CD14-positive monocyte (primary cell): ENCODE measurements at regions not wholly inside any gene's neighbourhood (a gene's known extent, or its start where the extent isn't known, plus 50 kb on each side); places are given as distances from the start of the nearest gene placed in this dataset.
"Not testable (repeated sequence)": the region's sequence is repeated elsewhere in the genome, so short reads cannot be mapped to it uniquely, and the experiment has no call there.

Experiments
- DNase-seq, 3 donors: peaks; one replicate each; pipeline ENCODE4 v3.0.0-alpha.2; 2011 to 2022
- H2AFZ ChIP-seq: 2 replicates; pipeline ENCODE4 v1.6.0; 2012; ENCODE audit warnings: mild to moderate bottlenecking, low read depth, low read length, inconsistent platforms; ENCODE audit not compliant: insufficient read depth, poor library complexity, severe bottlenecking
- H3K27ac ChIP-seq, 2 donors: 1 replicate in 1 of 2; 2 replicates in 1 of 2; pipeline ENCODE4 v1.5.1; 2012 to 2013; ENCODE audit warnings: low read length in 2 of 2, control low read depth in 1 of 2, inconsistent platforms in 1 of 2, low read depth in 1 of 2, mild to moderate bottlenecking in 1 of 2
- H3K27me3 ChIP-seq, 2 donors: one replicate each; pipeline versions ENCODE4 v1.6.0 to v1.6.1; 2011 to 2013; ENCODE audit warnings: low read length in 2 of 2; ENCODE audit not compliant: control insufficient read depth in 2 of 2, insufficient read depth in 2 of 2
- H3K36me3 ChIP-seq, 2 donors: replicated peaks in 1 of 2; 1 replicate in 1 of 2; 2 replicates in 1 of 2; pipeline versions ENCODE4 v1.5.1 to v1.6.1; 2012 to 2013; ENCODE audit warnings: low read length in 2 of 2, control low read depth in 1 of 2, inconsistent platforms in 1 of 2, mild to moderate bottlenecking in 1 of 2; ENCODE audit not compliant: insufficient read depth in 2 of 2, control insufficient read depth in 1 of 2
- H3K4me1 ChIP-seq, 2 donors: 1 replicate in 1 of 2; 2 replicates in 1 of 2; pipeline versions ENCODE4 v1.5.1 to v1.6.1; 2012 to 2013; ENCODE audit warnings: low read length in 2 of 2, control low read depth in 1 of 2, inconsistent platforms in 1 of 2, mild to moderate bottlenecking in 1 of 2, moderate library complexity in 1 of 2; ENCODE audit not compliant: insufficient read depth in 2 of 2, control insufficient read depth in 1 of 2
- H3K4me2 ChIP-seq: replicated peaks from 2 replicates; pipeline ENCODE3; 2012; ENCODE audit warnings: low read length, moderate library complexity, mild to moderate bottlenecking; ENCODE audit not compliant: poor library complexity, severe bottlenecking; ENCODE audit errors: extremely low read depth
- H3K4me3 ChIP-seq, 3 experiments: fragments of 200-600 bp in 1 of 3; sonication (generic) in 1 of 3; replicated peaks in 1 of 3; 1 replicate in 2 of 3; 2 replicates in 1 of 3; pipeline ENCODE4 v1.5.1; 2011 to 2013; ENCODE audit warnings: low read length in 3 of 3, mild to moderate bottlenecking in 3 of 3, control low read depth in 2 of 3, low read depth in 2 of 3, inconsistent platforms in 1 of 3, moderate library complexity in 1 of 3
- H3K79me2 ChIP-seq: 2 replicates; pipeline ENCODE4 v1.6.0; 2012; ENCODE audit warnings: mild to moderate bottlenecking, control low read depth, inconsistent platforms, low read length, moderate library complexity; ENCODE audit not compliant: insufficient read depth
- H3K9ac ChIP-seq: 2 replicates; pipeline ENCODE4 v1.6.0; 2017; ENCODE audit warnings: low read length, mild to moderate bottlenecking; ENCODE audit not compliant: insufficient read depth, poor library complexity, severe bottlenecking
- H3K9me3 ChIP-seq, 2 donors: replicated peaks in 1 of 2; 1 replicate in 1 of 2; 2 replicates in 1 of 2; pipeline versions ENCODE4 v1.5.1 to v1.6.1; 2012 to 2013; ENCODE audit warnings: low read length in 2 of 2, control low read depth in 1 of 2; ENCODE audit not compliant: control insufficient read depth in 1 of 2, insufficient read depth in 1 of 2
- H4K20me1 ChIP-seq: 2 replicates; pipeline ENCODE4 v1.6.0; 2012; ENCODE audit warnings: mild to moderate bottlenecking, low read length, control low read depth, moderate library complexity; ENCODE audit not compliant: insufficient read depth
- H3K27ac Mint-ChIP-seq, 7 donors: one replicate each; pipeline ENCODE4 v1.8.0; 2020; ENCODE audit warnings: mild to moderate bottlenecking in 7 of 7, mixed read lengths in 7 of 7, moderate library complexity in 6 of 7, inconsistent platforms in 2 of 7
- H3K27me3 Mint-ChIP-seq, 3 donors: one replicate each; pipeline ENCODE4 v1.8.0; 2021 to 2022; ENCODE audit warnings: low read depth in 3 of 3, mild to moderate bottlenecking in 3 of 3, mixed read lengths in 3 of 3, moderate library complexity in 3 of 3, inconsistent platforms in 1 of 3
- H3K36me3 Mint-ChIP-seq, 2 donors: one replicate each; pipeline ENCODE4 v1.8.0; 2020; ENCODE audit warnings: mixed read lengths in 2 of 2, inconsistent platforms in 1 of 2, mild to moderate bottlenecking in 1 of 2
- H3K4me1 Mint-ChIP-seq: one replicate; pipeline ENCODE4 v1.8.0; 2020; ENCODE audit warnings: mild to moderate bottlenecking, mixed read lengths
- H3K4me3 Mint-ChIP-seq, 2 donors: one replicate each; pipeline ENCODE4 v1.8.0; 2020; ENCODE audit warnings: mild to moderate bottlenecking in 2 of 2, mixed read lengths in 2 of 2, moderate library complexity in 1 of 2
- H3K9me3 Mint-ChIP-seq, 7 donors: one replicate each; pipeline ENCODE4 v1.8.0; 2020 to 2022; ENCODE audit warnings: mixed read lengths in 7 of 7, mild to moderate bottlenecking in 6 of 7, moderate library complexity in 6 of 7, inconsistent platforms in 2 of 7
- WGBS: methylation state at CpG from one replicate; pipeline ENCODE4 v1.1.5; 2013; ENCODE audit warnings: missing lambda C conversion rate; ENCODE audit not compliant: insufficient coverage; 5-methylcytosine and 5-hydroxymethylcytosine counted together
- intact Hi-C, 2 donors: fragments of 100-400 bp; cut with micrococcal nuclease; formaldehyde crosslinking; loops; one replicate each; pipeline versions ENCODE4 v1.15.0 to v1.15.1; 2023
- TF ChIP-seq, protein P1 (sequence below): fragments of 200-600 bp; IDR thresholded peaks from one replicate; pipeline ENCODE4 v1.8.0; 2022; ENCODE audit warnings: antibody characterized with exemption, mild to moderate bottlenecking

DNA sequence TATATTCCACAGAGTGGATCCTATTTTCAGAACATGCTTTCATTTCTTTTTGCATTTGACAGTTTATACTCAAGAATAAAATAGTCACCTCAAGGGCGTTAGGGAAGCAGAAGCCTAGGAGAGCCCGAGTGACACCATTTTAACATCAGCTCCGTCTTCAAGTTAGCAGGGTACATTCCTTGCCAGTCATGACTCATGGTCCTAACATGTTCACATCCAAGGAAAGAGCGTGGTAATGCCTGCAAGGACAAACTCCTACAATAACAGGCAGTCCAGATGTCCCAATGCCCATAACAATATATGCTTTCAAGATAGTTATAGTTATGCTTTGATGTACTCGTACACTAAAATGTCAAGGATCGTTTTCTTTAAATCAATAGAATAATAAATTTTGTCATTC lies 93.9 kb upstream of the FAM240B start:
- H3K4me1 Mint-ChIP-seq, H3K9me3 Mint-ChIP-seq, H3K27me3 Mint-ChIP-seq, H3K9ac ChIP-seq, H3K27ac Mint-ChIP-seq, DNase-seq, H3K4me3 Mint-ChIP-seq, H2AFZ ChIP-seq, H3K36me3 ChIP-seq, H3K36me3 Mint-ChIP-seq, H3K4me3 ChIP-seq, H3K4me1 ChIP-seq, H3K79me2 ChIP-seq, H4K20me1 ChIP-seq, H3K9me3 ChIP-seq, H3K27me3 ChIP-seq, intact Hi-C loops, H3K27ac ChIP-seq, H3K4me2 ChIP-seq: not testable (repeated sequence)
- no CpG with 5 or more reads among the region's 6 CpGs for WGBS

DNA sequence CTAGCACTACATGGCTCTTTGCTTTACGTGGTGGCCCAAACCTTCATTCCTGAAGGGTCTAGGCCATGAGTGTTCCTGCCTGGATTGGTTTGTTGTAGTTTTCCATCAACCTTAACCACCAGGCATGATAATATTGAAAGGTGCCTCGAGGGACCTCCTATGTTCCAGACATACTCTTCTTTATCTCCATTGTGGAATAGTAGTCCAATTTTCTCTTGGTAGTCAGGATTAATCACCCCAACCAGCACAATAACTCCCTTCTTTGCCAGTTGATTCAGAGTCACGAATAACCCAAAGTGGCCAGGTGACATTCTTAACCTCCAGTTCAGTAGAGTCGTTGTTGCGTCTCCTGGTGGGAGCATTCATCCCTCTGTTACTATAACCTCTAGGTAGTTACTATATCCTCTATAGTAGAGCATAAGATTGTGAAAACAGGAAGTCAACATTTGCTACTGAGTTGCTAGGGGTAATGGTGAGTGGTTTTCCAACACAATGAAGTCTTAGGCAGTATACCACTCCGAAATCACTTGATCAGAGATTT lies 88.1 kb upstream of the FAM240B start:
- H3K9me3 Mint-ChIP-seq, H3K36me3 Mint-ChIP-seq, H3K4me1 ChIP-seq, H3K4me3 Mint-ChIP-seq, DNase-seq, H3K4me2 ChIP-seq, H4K20me1 ChIP-seq, H3K79me2 ChIP-seq, intact Hi-C loops, H3K36me3 ChIP-seq, H3K27me3 ChIP-seq, H3K27ac ChIP-seq, H3K4me1 Mint-ChIP-seq, H3K27ac Mint-ChIP-seq, H3K27me3 Mint-ChIP-seq, H2AFZ ChIP-seq, H3K4me3 ChIP-seq, H3K9me3 ChIP-seq, H3K9ac ChIP-seq: not testable (repeated sequence)
- WGBS, result no CpG with 5 or more reads among the region's 6 CpGs

DNA sequence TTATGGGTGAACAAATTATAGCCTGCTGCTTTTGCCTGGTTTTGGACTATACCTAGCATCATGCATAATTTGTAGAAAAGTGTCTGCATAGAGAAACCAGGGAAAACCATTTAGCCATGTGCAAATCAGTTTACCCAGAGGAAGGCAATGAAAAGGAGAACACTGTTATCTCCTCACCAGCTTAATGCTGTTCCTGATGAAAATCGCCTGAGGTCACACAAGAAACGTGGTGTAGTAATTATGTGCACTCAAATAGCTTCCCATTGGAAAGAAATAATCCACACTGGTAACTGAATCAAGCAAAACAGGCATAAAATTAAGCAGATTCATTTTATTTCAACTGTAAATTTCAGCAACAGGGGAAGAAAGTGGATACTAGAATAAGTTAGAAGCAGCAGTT lies 51.7 kb upstream of the FAM240B start:
- H3K9me3 ChIP-seq, result no peaks in the 10 kb centered on the region
- TF ChIP-seq, protein P1, sequence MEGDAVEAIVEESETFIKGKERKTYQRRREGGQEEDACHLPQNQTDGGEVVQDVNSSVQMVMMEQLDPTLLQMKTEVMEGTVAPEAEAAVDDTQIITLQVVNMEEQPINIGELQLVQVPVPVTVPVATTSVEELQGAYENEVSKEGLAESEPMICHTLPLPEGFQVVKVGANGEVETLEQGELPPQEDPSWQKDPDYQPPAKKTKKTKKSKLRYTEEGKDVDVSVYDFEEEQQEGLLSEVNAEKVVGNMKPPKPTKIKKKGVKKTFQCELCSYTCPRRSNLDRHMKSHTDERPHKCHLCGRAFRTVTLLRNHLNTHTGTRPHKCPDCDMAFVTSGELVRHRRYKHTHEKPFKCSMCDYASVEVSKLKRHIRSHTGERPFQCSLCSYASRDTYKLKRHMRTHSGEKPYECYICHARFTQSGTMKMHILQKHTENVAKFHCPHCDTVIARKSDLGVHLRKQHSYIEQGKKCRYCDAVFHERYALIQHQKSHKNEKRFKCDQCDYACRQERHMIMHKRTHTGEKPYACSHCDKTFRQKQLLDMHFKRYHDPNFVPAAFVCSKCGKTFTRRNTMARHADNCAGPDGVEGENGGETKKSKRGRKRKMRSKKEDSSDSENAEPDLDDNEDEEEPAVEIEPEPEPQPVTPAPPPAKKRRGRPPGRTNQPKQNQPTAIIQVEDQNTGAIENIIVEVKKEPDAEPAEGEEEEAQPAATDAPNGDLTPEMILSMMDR, result no peak
- no peaks in the 10 kb centered on the region for H3K27me3 ChIP-seq
- DNase-seq, result no peak
- H3K4me3 ChIP-seq, result no peak overlapping the region
- WGBS, result no CpG with 5 or more reads among the region's 2 CpGs
- intact Hi-C loops, result no loop called here
- H2AFZ ChIP-seq, result no peak overlapping the region
- H3K27me3 Mint-ChIP-seq, result peaks cover 0 to 2% (median 0%) of the 10 kb centered on the region in 3 donors
- no peaks in the 10 kb centered on the region for H4K20me1 ChIP-seq
- no peaks in the 10 kb centered on the region for H3K36me3 Mint-ChIP-seq
- H3K36me3 ChIP-seq, result no peaks in the 10 kb centered on the region
- no peaks in the 10 kb centered on the region for H3K4me1 Mint-ChIP-seq
- H3K79me2 ChIP-seq, result no peaks in the 10 kb centered on the region
- H3K9me3 Mint-ChIP-seq, result peaks cover 0 to 12% (median 5%) of the 10 kb centered on the region in 7 donors
- H3K27ac ChIP-seq, result no peak overlapping the region
- no peaks in the 10 kb centered on the region for H3K4me1 ChIP-seq
- no peak overlapping the region for H3K4me3 Mint-ChIP-seq
- no peak overlapping the region for H3K4me2 ChIP-seq
- no peak overlapping the region for H3K27ac Mint-ChIP-seq
- H3K9ac ChIP-seq, result no peak overlapping the region
